HG02840 (cell line): ENCODE measurements at regions not wholly inside any gene's neighbourhood (a gene's known extent, or its start where the extent isn't known, plus 50 kb on each side); places are given as distances from the start of the nearest gene placed in this dataset.
"Not testable (repeated sequence)": the region's sequence is repeated elsewhere in the genome, so short reads cannot be mapped to it uniquely, and the experiment has no call there.

Experiments
- ATAC-seq: cut with Tn5 transposase; IDR thresholded peaks from one replicate; pipeline ENCODE4 v1.9.1; 2021; ENCODE audit warnings: mild to moderate bottlenecking, moderate library complexity, moderate number of reproducible peaks; ENCODE audit not compliant: unreplicated experiment, low FRiP score

DNA sequence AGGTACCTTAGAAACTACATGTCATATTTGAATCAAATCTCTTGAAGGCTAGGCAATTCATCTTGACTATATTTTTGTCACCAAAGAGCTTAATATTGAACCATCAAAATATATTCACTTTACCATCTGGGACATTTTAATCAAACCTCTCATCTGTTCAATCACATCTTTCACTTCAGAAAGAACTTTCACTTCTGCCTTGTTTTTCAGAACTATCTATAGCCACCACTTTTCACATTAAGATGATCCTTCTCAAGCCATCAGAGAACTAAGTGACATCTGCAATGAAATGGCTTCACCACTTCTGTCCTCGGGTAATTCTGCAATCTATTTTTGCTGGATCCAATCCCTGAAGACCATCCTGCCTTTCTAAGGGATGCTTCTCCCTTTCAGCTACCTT lies 57.8 kb downstream of the OR2B2 start:
- ATAC-seq, result no peak

DNA sequence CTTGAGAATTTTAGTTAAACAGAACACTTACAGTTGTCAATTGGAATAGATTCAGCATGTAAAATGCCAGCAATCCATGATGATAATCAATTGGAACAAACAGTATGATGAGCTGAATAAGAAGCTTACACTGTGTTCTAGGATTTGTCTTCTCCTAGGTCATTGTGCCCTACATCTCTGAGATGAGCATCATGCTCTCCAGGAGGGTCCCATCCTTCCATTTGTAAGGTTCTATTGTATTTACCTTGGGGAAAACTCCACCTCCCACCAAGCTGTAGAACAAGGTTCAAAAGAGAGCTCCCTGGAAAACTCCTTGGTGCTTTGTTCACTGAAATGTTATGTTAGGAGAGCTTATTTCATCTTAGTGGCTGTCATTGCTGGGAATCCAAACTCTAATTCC lies 60.8 kb downstream of the OR2B2 start:
- ATAC-seq, result no peak

GRCh38 chr6:27849001-27849400 lies 63.2 kb downstream of the OR2B2 start:
- not testable (repeated sequence) for ATAC-seq

DNA sequence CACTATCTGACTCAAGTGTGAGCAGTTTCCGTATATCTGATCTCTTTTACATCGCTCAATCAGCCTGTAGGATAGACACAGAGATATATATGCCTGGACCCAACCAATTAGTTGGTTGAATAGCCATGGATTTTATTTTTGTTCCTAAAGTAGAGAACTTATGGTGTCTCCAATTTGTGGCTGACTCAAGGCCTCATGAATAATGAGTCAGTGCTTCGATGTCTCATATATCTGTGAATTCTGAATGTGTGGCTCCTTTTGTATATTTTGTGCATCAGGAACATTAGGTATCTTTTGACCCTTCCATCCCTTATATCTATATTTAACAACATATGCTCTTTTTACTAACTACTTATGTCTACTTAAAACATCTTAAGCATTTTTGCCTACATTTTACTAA lies 64.5 kb downstream of the OR2B2 start:
- no peak for ATAC-seq

- ATAC-seq, result no peak
Observed at GRCh38 chr6:27840572-27840971, 71.6 kb downstream of the OR2B2 start.

- ATAC-seq, result no peak
Observed at GRCh38 chr6:27839626-27840475, 72.3 kb downstream of the OR2B2 start.

DNA sequence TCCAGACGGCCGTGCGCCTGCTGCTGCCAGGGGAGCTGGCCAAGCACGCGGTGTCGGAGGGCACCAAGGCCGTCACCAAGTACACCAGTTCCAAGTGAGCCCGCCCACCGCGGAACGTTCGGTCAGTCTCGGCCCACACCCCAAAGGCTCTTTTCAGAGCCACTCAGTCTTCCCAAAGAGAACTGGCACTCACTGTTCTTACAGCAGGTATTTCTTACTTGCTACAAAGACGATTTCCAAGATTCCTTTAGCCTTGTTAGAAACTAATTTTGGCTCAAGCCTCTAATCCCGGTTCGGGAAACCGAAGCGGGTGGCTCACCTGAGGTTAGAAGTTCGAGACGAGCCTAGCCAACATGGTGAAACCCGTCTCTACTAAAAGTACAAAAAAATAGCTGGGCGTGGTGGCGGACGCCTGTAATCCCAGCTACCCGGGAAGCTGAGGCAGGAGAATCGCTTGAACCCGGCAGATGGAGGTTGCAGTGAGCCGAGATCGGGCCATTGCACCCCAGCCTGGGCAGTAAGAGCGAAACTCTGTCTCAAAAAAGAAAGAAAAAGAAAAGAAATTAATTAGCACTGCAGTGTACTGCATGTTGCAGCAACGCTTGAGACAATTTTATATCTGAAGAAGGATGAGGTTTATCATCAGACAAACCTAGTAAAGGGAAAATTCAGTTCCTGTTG lies 73.1 kb downstream of the OR2B2 start:
- ATAC-seq, result peak; percentile 7

GRCh38 chr6:27838058-27838944 lies 73.9 kb downstream of the OR2B2 start:
- peak; percentile 75 for ATAC-seq

DNA sequence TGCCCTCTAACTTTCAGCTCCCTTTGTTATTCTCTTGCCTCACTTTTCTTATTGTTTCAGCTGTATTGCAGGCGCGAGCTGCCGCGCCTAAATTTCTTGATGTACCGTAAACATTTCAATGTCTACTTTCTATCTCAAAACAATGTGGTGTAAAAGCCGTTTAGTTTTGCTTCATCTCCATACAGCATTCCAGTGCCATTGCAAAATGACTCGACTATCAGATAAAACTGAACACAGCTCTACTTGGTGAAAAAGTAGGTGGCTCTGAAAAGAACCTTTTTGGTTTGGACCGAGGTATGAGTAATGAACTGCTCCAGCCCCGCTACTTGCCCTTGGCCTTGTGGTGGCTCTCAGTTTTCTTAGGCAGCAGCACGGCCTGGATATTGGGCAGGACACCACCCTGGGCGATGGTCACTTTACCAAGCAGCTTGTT lies 74.6 kb downstream of the OR2B2 start:
- ATAC-seq, result peak; percentile 11

GRCh38 chr6:27836783-27837624 lies 75.2 kb downstream of the OR2B2 start:
- no peak for ATAC-seq

DNA sequence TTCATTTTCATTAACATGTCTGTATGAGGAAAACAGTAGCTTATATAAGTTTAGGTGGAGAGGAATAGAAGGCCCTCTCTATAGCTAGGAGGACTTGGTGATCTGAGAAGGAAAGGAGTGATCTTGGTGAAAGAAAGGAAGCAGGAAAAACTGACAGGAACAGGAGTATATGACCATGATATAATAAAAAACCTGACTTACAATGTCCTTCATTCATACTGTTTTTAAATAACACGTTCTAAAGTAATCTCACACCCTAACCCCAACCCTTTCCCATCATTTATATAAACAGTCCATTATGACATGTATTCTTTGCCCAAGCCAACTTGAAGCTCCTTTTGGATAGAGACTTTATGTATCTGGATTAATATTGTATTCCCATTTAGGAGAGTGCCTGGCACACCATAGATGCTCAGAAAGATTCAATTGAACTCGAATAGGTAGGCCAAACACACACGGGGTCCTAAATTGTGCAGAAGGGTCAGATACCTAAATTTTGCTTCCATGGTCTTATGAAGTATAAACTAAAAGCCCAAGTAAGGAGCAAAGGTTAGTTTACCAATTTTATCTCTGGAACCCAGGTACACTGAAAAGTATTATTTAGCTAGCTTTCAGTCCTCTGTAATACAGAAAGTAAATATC lies 75.9 kb downstream of the OR2B2 start:
- no peak for ATAC-seq

- no peak for ATAC-seq
Observed at GRCh38 chr6:27834879-27835549, 77.2 kb downstream of the OR2B2 start.

DNA sequence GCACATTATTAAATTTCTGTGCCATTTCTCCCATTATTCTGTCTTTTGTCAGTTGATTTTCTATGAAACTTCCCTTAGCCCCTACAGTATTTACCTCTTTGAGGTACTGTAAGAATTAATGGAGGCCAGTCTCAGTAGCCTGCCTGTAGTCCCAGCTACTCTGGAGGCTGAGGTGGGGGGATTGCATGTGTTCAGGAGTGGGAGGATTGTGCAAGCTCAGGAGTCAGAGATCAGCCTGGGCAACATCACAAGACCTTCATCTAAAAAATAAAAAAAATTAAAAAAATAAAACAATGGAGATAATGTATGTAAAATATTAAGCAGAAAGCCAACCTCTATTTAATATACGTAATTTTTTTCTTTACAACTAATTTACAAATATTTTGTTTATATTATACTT lies 77.8 kb downstream of the OR2B2 start:
- ATAC-seq, result no peak

GRCh38 chr6:27831434-27832081 lies 80.6 kb downstream of the OR2B2 start:
- ATAC-seq, result peak; percentile 72

DNA sequence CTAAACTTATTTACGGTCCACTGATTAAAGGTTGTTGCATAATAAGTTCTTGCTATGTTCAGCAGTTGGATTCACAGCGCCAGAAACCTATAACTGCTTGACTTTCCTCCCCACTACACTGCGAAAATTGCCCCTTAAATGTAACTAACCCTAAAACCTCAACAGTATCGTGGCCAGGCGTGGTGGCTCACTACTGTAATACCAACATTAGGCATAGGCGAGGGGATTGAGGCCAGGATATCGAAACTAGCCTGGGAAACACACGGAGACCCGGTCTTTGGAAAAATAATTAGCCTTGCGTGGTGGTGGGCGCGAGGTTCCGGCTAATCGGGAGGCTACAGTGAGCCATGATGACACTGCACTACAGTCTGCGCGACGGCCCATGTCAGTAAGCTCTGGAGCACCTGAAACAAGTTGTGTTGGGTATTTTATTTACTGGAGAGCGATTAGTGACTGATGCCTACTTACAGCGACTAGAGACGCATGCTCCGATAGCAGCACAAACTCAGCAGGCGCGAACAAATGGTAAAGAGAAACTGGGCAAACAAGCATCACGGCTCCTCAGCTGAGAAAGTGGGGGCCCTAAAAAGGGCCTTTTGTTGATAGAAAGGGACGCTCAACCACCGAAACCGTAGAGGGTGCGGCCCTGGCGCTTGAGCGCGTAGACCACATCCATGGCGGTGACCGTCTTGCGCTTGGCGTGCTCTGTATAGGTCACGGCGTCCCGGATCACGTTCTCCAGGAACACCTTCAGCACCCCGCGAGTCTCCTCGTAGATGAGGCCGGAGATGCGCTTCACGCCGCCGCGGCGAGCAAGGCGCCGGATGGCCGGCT lies 81.4 kb downstream of the OR2B2 start:
- ATAC-seq, result peak; percentile 57

DNA sequence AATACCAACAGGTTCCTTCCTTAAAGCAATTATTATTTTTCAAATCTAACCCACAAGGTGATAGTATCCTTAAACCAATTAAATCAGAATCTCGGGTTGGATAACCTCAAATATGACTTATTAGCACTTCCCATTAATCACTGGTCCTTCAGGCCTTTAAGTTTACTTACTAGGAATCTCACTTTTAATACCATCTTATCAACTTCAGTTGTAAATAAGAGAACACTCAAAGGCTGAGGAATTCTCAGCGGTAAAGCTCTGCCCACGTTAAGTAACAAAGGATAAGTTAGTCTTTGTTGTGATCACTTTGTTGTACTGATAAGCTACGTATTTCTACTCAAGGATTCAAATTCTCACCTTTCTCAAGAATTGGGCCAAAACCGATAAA lies 82.0 kb downstream of the OR2B2 start:
- ATAC-seq, result no peak

DNA sequence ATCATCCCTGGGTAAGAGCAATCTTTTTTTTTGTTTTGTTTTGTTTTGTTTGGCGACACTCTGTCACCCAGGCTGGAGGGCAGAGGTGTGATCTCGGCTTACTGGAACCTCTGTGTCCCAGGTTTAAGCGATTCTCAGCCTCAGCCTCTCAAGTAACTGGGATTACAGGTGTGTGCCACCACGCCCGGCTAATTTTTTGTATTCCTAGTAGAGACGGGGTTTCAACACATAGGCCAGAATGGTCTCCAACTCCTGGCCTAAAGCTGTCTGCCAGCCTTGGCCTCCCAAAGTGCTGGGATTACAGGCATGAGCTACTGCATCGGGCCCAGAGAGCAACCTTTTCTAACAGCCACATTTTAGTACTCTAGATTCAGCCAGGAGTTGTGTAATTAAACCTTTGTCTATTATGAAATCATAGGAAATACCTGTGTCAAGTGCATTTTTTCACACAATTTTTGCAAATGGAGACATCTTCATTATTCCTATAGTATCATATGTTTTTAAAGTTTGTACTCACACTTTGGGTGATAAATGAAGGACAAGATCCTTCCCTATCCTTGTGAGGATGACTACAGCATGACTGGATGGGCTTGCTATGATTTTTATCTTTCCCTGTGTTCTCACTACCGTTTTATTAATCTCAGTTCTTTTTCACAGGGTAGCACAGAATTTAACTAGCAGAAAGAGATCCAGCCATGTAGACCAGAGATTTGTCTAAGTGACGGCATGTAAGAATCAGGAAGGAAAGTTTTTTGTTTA lies 82.6 kb downstream of the OR2B2 start:
- no peak for ATAC-seq
